Stimulated activated CD4-positive, alpha-beta T cell treated with anti-CD3 and anti-CD28 coated beads, Interleukin-1b, Interleukin-23, amount 100 ng/mL, for 48 hours (primary cell): ENCODE measurements at regions not wholly inside any gene's neighbourhood (a gene's known extent, or its start where the extent isn't known, plus 50 kb on each side); places are given as distances from the start of the nearest gene placed in this dataset.

Source experiments
- DNase-seq: peaks from one replicate; pipeline ENCODE4 v3.0.0-alpha.2; 2020

GRCh38 chr7:35498416-35498815 lies 196.5 kb downstream of the HERPUD2 start:
- DNase-seq: no peak

GRCh38 chr7:35495844-35496243 lies 199.1 kb downstream of the HERPUD2 start:
- no peak for DNase-seq

- no peak for DNase-seq
Observed at GRCh38 chr7:35495377-35495776, 199.6 kb downstream of the HERPUD2 start.

GRCh38 chr7:35494407-35494806 lies 200.5 kb downstream of the HERPUD2 start:
- no peak for DNase-seq

GRCh38 chr7:35492451-35493175 lies 202.3 kb downstream of the HERPUD2 start:
- DNase-seq: no peak

- DNase-seq: no peak
Observed at GRCh38 chr7:35491233-35491632, 203.7 kb downstream of the HERPUD2 start.

- DNase-seq: no peak
Observed at GRCh38 chr7:35487841-35488240, 207.1 kb downstream of the HERPUD2 start.

GRCh38 chr7:35487402-35487801 lies 207.5 kb downstream of the HERPUD2 start:
- DNase-seq: no peak

GRCh38 chr7:35485436-35485835 lies 209.5 kb downstream of the HERPUD2 start:
- DNase-seq: no peak

GRCh38 chr7:35483568-35483967 lies 211.4 kb downstream of the HERPUD2 start:
- no peak for DNase-seq

- DNase-seq: no peak
Observed at GRCh38 chr7:35482231-35482630, 212.7 kb downstream of the HERPUD2 start.

GRCh38 chr7:35480806-35481205 lies 214.1 kb downstream of the HERPUD2 start:
- no peak for DNase-seq

GRCh38 chr7:35477609-35478008 lies 217.3 kb downstream of the HERPUD2 start:
- no peak for DNase-seq

- no peak for DNase-seq
Observed at GRCh38 chr7:35474100-35474499, 220.2 kb upstream of the TBX20 start.

GRCh38 chr7:35468606-35469005 lies 214.7 kb upstream of the TBX20 start:
- DNase-seq: no peak

GRCh38 chr7:35467456-35467978 lies 213.6 kb upstream of the TBX20 start:
- no peak for DNase-seq

GRCh38 chr7:35465791-35466336 lies 212.0 kb upstream of the TBX20 start:
- DNase-seq: no peak

GRCh38 chr7:35463751-35464150 lies 209.9 kb upstream of the TBX20 start:
- DNase-seq: no peak

GRCh38 chr7:35463176-35463700 lies 209.3 kb upstream of the TBX20 start:
- DNase-seq: no peak

GRCh38 chr7:35454575-35455385 lies 200.9 kb upstream of the TBX20 start:
- no peak for DNase-seq

GRCh38 chr7:35450456-35451214 lies 196.7 kb upstream of the TBX20 start:
- DNase-seq: no peak

GRCh38 chr7:35448486-35448885 lies 194.6 kb upstream of the TBX20 start:
- DNase-seq: no peak

GRCh38 chr7:35446091-35446490 lies 192.2 kb upstream of the TBX20 start:
- DNase-seq: no peak
